ENCODE measurements at regions not wholly inside any gene's neighbourhood (a gene's known extent, or its start where the extent isn't known, plus 50 kb on each side); places are given as distances from the start of the nearest gene placed in this dataset.

DNA sequence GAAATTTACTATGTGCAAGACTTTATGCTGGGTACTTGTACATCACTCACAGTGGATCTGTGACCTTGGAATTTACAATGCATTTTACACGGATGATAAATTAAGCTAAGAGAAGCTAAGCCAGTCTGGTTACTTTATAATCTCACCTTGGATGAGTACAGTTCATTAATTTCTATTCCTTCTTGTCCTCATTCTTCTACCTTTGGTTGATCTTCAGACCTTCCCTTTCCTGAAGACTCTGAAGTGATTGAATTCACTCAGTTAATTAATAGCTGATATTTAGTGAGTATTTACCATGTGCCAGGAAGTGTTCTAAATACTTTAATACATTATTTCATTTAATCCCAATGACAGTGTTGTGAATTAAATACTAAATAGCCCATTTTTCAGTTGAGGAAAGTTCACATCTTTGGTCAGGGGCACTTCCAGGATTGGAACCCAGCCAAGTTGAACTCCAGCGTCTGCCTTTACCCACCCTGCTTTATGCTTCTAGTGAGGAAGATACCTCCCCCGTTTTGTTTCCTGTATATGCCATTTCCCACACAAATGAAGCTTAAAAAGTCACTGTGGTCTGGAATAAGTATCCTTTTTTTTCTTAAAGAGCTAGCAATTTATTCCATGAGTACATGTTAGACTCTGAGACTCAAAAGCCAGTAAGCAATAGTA, 146.6 kb downstream of the TLR5 start:
- no peak for DNase-seq (ENCODE audit: low spot score)

DNA sequence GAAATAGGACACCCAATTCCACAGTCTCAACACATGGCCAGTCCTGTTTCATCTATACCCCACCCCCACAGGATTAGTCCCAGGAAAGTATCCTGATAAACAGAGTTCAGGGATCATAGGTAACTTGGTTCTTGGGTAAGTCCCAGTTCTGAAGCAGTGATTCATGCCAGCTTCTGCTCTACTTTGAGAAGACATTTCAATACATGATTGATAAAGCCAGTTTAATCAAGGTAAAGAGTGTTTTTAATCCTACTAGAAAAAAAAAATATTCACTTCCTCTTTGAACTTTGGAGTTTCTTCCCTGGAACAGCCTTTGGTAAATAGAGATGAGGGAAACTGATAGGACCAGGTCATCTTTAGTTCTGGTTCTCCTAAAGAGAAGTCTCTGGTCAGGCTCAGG, 142.4 kb downstream of the TLR5 start:
- no peak for DNase-seq (ENCODE audit: low spot score)

DNA sequence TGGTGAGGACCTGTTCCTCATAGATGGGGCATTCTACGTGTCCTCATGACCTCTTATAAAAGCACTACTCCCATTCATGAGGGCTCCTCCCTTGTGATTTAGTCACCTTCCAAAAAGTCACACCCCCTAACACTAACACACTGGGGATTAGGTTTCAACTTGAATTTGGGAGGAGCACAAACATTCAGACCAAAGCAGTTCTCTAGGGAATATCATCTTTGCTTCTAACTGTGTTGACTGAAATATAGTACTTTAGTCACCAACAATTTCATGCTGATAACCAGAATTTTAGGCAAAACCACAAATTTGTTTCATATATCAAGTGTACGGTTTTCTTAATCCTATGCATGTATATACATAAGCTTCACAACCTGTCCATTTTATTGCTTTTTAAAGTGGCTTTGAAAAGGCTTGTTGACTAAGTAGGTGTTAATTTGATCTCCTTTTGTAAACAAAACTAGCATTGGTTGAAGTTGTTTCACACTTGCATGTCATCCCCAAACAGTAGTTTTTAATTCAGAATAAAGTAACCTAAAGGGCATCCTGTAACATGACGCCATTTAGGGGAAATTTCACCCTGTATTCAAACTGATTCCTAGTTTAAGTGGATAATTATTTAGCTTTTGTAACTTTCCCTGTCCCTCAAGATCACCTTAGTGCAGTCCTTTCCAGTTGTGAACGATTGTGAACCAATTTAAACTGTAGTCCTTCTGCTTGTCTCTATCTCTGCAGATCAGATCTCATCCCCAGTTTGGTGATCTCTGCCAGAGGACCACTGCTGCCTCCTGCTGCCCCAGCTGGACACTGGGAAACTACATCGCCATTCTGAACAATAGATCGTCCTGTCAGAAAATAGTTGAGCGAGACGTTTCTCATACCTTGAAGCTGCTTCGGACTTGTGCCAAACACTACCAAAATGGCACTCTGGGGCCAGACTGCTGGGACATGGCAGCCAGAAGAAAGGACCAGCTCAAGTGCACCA, 141.1 kb downstream of the TLR5 start:
- no peak for DNase-seq (ENCODE audit: low spot score)

DNA sequence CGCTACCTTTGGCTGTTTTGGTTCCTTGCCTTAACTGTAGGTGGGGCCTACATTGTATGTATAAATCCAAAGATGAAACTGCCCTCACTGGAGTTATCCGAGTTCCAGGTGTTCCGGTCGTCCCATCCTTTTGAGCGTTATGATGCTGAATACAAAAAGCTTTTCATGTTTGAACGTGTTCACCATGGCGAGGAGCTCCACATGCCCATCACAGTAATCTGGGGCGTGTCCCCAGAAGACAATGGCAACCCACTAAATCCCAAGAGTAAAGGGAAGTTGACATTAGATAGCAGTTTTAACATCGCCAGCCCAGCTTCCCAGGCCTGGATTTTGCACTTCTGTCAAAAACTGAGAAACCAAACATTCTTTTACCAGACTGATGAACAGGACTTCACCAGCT, 139.5 kb downstream of the TLR5 start:
- no peak for DNase-seq (ENCODE audit: low spot score)

DNA sequence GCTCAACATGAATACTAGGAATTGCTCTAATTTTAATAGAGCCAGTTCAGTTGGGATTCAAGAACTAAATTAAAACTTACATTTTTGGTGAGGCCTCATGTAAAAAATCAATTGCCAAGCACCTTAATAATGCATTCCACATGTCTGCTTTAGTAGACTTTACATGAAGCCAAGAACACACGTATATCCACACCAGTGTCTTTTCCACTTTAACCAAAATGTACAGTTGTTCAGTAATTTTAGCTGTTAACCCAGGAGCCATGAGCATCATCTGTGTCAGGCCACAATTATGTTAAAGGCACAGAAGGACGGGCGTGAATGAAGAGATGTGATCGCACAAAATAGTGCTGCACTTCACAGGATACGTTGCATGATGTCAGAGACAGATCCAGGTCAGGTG, 136.7 kb downstream of the TLR5 start:
- no peak for DNase-seq (ENCODE audit: low spot score)

DNA sequence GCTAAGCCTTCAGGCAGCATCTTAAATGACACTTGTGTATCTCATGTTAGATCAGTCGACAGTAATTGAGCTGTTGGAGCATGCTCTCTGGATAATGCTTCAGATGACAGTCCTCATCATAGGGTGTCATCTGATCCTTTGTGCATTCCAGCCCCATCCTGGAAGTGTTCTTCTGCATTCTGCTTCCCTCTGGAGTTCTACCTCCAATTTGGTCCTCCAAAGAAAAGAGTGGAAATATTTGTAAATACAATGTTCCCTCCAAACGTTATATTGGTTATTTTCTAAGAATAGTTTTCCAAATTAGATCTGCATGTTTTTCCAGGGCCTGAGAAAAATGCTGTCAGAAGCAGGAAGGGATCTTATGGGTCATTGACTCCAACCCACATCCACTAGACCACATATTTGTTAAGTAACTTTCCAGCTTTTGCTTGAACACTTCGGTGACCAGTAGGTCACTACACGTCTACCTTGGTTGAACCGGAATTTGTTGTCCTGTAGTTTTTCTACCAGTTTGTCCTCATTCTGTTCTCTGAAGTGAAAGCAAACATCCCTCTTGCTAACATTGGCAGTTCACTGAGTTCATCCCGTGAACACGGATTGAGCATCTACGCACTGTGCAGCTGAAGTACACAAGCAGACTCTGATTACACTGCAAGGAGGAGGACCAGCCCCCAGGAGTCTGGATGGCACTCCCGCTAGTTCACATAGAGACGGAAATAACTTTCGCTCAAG, 136.0 kb downstream of the TLR5 start:
- no peak for DNase-seq (ENCODE audit: low spot score)

DNA sequence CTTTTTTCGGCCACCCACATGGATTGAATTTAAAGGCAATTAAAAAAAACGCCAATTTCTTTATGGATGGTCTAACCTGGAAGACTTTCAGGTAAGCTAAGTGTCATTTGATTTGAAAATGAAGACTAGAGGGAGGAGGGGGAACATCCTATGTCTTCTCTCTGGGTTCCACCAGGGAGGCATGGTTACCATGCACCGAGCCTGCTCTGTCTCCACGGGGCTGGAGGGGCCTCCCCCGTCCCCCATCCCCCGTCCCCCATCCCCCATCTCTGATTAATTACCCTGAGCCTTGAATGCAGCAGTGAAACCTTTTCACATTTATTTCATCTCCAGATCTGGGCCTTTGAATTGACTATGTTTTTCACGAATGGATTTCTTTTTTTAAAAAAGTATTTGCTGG, 135.1 kb downstream of the TLR5 start:
- no peak for DNase-seq (ENCODE audit: low spot score)

DNA sequence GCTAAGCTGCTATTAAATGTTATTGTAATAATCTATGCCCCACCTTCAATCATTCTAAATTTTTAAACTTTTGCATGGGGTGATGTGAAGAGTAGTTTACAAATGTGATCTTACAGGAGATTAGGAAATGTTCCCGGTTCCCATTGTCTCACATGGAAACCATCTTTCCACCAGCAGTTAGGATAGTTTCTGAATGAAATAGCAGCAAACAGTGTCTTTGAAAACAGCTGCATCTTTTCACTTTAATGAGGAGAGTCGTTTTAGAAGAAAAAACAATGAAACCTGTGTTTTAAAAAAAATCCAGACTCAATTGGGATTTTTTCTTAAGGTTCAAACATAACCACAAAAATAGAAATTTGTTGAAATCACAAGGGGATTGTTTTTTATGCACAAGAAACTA, 134.2 kb downstream of the TLR5 start:
- DNase-seq (ENCODE audit: low spot score): no peak

DNA sequence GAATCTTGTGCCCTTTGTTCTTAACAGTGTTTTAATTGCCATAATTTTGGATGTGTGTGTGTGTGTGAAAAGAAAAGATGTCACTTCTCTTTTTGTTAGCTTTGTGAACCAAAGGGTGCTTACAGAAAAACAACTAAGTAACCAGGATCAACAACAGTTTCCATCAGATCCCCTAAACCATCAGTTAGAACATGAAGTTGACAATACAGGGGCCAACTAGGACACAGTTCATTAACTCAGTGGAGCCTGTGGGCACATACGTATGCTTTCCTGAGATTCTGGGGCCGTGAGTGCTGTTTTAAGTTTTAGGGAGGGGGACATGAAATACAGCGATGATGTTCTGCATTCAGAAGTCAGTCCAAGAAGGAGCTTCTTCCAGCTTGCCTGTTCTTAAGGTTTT, 133.6 kb downstream of the TLR5 start:
- no peak for DNase-seq (ENCODE audit: low spot score)

DNA sequence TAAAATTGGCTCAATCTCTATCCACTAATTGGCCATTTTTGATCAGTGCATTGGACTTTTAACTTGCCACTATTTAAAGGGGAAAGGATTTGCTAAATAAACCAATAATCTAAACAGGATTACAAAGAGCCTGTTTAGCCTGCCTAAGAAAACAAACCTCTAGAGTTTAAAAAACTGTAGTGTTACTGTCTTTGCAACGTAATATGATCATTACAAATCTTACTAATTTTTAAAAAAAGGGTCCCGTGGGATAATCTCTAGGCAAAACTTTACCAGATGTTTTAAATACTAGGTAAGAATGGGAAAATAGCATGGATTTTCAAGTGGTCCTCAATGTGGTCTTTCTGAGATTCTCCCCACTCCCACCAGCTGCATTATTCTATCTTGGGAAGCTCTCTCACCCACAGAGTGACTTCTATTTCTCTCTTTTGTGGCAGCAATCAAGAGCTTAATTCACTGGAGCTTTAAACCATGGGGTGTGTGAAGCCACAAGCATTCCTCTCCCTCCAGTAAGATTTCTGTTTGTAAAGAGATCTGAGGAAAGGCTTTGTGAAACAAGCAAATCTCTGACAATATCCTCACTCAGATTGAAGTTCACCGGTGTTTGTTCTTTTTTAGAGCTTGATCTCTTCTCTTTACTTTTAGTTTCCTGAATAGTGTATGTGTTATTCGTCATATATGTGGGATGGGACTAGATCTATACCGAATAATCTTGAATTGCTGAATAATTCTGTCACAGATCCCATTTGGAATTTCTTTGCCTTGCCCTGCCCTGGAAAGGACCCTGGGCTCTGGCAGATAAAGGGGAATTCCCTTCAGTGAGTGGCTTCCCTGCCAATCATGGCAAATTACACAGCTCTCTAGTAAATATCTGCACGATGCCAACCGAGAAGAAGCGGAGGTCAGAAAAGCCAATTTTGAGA, 132.2 kb downstream of the TLR5 start:
- peak; percentile 23 for DNase-seq (ENCODE audit: low spot score)

DNA sequence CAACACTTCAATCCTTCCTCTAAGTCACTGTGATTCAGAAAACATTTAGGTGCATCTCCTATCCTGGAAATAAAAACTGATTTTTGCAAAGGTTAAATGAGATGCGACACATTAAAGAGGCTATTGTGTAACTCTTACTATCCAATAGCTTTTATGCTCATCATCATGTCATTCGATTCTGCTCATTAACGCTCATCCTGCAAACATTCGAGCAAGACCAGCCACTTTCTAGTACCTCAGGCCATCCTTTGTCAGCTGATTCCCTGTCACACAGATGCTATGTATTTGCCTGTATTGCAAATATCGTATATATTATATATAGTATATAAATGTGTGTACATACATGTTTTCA, 131.6 kb downstream of the TLR5 start:
- no peak for DNase-seq (ENCODE audit: low spot score)

DNA sequence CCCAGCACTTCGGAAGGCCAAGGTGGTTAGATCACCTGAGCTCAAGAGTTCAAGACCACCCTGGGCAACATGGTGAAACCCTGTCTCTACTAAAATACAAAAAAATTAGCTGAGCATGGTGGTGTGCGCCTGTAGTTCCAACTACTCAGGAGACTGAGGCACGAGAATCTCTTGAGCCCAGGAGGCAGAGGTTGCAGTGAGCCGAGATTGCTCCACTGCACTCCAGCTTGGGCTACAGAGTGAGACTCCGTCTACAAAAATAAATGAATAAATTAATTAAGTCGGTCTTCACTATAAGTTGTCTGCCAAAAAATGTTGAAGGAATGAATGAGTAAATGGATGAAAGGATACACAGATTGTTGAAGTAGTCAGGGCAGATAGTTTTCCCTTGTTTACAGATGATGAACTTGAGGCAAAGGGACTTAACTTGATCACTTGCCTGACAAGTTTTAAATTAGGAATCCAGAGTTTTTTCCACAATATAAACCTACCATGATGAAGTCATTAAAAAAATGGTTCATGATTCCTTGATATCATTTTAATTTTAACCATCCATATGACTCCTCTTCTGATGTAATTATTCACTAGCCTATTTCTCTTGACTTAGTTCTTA, 130.8 kb downstream of the TLR5 start:
- DNase-seq (ENCODE audit: low spot score): no peak

DNA sequence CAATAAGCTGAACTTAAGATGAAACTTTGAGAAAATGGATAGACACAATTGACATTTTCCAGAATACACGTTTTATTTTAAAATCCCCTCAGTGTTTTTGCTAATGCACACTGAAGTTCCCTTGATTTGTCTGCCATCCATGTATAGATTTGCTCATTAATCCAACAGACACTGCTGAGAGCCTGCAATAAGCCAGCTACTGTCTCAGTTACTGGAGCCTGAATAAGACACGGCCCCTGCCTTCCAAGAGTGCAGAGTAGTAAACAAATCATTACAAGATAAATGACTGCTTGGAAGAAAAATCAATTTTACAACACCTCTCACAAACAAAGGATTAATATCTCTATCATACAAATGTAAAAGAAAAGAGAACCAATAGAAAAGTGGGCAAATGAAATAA, 130.1 kb downstream of the TLR5 start:
- DNase-seq (ENCODE audit: low spot score): no peak

DNA sequence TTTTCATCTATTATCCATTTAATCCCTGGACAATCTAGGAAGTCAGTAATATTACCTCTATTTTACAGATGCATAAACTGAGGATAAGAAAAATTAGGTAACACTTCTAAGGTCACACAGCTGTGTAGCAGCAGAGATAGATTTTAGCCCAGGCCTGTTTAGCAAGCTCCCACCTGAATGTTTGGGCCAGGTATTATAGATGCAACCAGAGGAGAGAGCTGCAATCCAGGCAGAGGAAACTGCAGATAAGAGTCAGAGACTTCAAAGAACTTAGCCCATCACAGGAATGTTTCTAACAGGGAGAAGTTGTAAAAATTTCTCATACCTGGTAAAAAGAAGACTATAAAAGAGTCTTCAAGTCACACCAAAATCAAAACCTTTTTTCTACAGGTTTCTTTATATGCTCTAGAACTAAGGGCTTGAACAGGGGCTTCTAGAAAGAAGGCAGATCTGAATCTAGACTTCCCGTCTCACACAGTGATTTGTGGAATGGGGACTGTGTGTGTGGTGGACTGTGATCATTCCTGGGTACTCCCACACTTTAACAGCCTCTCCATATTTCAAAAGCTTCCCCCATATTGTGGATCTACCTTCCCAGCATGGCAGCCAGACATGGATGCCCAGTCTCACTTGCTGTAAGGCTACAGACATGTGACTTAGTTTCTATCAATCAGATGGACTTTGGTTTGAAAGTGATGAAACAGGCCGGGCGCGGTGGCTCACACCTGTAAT, 128.7 kb downstream of the TLR5 start:
- no peak for DNase-seq (ENCODE audit: low spot score)

DNA sequence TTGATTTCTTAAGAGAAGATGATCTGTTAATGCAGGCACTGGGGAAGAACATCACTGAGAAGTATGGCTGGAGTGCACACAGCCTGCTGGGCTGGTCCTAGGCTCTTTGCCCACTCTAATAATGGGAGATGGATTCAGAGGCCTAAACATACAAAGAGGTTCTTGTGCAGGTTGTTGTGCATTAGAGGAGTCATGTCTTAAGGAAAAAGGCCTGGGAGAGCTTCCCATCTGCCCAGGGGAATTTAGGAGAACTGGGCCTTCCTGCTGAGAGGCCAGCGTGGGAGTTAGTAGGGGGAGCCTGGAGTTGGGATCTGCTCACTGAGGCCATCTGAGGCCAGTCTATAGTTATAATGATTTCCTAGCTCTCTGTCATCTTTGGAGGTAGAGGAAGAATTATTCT, 126.7 kb downstream of the TLR5 start:
- no peak for DNase-seq (ENCODE audit: low spot score)

DNA sequence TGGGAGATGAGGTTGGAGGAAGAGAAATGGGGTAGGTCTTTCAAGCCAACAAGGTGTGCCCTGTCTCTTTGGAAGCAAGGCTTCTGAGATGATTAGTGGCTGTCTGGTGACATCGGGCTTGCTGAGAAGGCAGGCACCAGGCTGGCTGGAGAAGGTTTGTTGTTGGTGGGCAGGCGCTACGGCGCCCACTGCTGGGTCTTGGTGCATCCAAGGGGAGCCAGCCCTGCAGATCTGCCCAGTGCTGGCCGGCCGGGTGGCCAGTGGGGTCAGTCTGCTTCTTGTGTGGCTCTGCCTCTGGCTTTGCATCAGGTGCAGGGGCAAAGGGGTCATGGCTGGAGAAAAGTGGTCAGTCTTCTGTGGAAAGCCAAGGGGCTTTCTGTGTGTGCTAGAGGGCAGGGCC, 126.2 kb downstream of the TLR5 start:
- no peak for DNase-seq (ENCODE audit: low spot score)

DNA sequence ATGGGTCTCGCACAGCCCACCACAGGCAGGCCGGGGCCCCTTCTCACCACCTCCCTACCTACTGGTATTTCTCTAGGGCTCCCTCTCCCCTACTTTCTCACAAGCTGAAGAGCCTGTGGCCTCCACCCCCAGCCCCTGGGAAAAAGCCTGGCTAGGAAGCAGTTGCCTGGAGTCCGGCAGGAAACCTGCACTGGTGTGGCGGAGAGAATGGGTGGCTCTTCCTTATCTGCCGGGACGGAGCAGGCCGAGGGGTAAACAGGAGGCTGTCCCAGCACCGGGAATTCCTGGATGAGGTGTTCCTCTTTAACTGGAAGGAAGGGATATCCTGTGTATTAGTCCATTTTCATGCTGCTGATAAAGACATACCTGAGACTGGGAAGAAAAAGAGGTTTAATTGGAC, 125.8 kb downstream of the TLR5 start:
- no peak for DNase-seq (ENCODE audit: low spot score)

DNA sequence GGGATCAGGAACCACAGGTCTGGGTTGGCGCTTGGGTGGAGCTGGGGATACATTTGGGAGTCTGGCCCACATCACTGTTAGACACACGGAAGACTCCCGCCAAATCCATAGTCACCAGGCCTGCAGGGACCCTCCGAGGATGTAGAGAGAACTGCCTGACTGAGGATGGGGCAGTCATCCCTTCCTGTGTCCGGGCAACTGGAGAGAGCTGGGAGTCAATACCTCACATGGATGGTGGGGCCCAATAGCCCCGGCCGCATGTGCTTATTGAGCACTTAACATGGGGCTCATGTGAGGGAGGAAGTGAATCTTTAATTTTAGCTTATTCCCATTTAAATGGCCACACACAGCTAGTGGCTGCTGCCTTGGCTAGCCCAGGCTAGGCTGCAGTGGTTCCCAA, 124.5 kb downstream of the TLR5 start:
- DNase-seq (ENCODE audit: low spot score): no peak

DNA sequence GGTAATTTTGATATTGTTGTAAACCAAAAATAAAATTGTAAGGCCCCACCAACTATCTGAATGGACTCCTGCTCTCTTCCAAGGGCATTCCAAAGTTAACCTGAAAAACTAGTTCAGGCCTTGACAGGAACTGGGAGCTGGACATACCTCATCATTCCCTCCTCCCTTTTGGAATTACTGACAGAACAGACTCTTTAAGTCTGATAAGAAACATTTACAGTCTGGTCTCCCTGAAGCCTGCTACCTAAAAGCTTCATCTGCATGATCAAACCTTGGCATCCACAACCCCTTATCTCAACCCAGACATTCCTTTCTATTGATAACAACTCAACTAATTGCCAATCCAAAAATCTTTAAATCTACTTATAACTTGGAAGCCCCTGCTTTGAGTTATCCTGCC, 123.8 kb downstream of the TLR5 start:
- DNase-seq (ENCODE audit: low spot score): no peak

DNA sequence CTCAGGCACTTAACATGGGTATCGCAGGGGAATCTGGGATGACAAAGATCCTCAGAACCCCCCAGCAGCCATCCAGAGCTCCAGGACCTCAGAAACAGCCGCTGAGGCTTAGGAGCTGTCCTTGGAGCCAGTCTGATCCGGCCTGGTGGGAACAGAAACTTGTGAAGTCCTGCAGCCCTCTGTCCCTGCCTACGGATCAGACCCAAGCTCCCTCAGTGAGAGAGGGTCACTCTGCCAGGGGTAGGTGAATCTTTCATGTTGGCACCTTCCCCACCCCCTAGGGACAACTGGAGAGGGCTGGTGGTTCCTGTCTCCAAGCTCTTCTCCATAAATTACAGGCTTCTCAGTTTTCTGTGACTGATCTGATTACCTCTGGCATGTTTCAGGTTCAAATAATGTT, 122.3 kb downstream of the TLR5 start:
- DNase-seq (ENCODE audit: low spot score): no peak

All from H4 (cell line).